Cardiac muscle cell (in vitro differentiated cells and primary cell): ENCODE measurements at regions not wholly inside any gene's neighbourhood (a gene's known extent, or its start where the extent isn't known, plus 50 kb on each side); places are given as distances from the start of the nearest gene placed in this dataset.
"Not testable (repeated sequence)": the region's sequence is repeated elsewhere in the genome, so short reads cannot be mapped to it uniquely, and the experiment has no call there.

Experiments
- DNase-seq, 2 donors: peaks; one replicate each; pipeline versions ENCODE4 v3.0.0 to v3.0.0-alpha.2; 2010 to 2017; ENCODE audit warnings: low read depth in 1 of 2, low spot score in 1 of 2
- H3K27ac ChIP-seq: fragments of 200-600 bp; sonication (generic); 2 replicates; pipeline ENCODE4 v1.5.1; 2016
- H3K27me3 ChIP-seq: fragments of 200-600 bp; sonication (generic); 2 replicates; pipeline ENCODE4 v1.6.0; 2016; ENCODE audit warnings: control low read depth
- H3K36me3 ChIP-seq: fragments of 200-600 bp; sonication (generic); 2 replicates; pipeline ENCODE4 v1.5.1; 2016; ENCODE audit warnings: control low read depth
- H3K4me1 ChIP-seq: fragments of 200-600 bp; sonication (generic); 2 replicates; pipeline ENCODE4 v1.8.1; 2017; ENCODE audit warnings: low read depth, mild to moderate bottlenecking, mixed run types
- H3K4me3 ChIP-seq: fragments of 200-600 bp; sonication (generic); 2 replicates; pipeline ENCODE4 v1.5.1; 2016; ENCODE audit warnings: mild to moderate bottlenecking
- H3K9me3 ChIP-seq: fragments of 200-600 bp; sonication (generic); 2 replicates; pipeline ENCODE4 v1.5.1; 2017; ENCODE audit warnings: low read depth, mild to moderate bottlenecking, control low read depth
- TF ChIP-seq, protein P1 (sequence below): IDR thresholded peaks from 2 replicates; pipeline ENCODE4 v1.5.1; 2012; ENCODE audit warnings: low read depth, mild to moderate bottlenecking, low read length

DNA sequence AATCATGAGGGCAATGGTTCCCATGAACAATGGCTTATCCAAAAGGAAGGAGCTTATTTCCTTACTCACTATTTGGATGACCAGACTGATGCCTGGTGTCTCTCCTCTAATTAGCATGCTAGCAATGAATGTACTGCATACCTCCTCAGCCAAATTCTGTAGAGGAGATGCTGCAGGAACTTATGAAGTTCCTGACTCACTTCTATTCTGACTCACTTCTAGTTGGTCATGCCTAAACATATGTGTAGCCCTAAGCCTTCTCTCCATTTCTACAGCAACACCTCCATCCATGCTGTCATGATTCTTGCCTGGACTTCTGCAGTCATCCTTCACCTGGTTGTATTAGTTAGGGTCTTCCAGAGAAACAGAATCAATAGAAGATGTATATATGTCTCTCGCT is 59.9 kb upstream of the MRPS9 start:
- H3K27me3 ChIP-seq = no peaks in the 10 kb centered on the region
- H3K27ac ChIP-seq = no peak overlapping the region
- DNase-seq = no peak
- no peaks in the 10 kb centered on the region for H3K4me1 ChIP-seq
- H3K36me3 ChIP-seq = no peaks in the 10 kb centered on the region
- TF ChIP-seq, protein P1, sequence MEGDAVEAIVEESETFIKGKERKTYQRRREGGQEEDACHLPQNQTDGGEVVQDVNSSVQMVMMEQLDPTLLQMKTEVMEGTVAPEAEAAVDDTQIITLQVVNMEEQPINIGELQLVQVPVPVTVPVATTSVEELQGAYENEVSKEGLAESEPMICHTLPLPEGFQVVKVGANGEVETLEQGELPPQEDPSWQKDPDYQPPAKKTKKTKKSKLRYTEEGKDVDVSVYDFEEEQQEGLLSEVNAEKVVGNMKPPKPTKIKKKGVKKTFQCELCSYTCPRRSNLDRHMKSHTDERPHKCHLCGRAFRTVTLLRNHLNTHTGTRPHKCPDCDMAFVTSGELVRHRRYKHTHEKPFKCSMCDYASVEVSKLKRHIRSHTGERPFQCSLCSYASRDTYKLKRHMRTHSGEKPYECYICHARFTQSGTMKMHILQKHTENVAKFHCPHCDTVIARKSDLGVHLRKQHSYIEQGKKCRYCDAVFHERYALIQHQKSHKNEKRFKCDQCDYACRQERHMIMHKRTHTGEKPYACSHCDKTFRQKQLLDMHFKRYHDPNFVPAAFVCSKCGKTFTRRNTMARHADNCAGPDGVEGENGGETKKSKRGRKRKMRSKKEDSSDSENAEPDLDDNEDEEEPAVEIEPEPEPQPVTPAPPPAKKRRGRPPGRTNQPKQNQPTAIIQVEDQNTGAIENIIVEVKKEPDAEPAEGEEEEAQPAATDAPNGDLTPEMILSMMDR = no peak
- H3K9me3 ChIP-seq = no peaks in the 10 kb centered on the region
- H3K4me3 ChIP-seq = no peak overlapping the region

DNA sequence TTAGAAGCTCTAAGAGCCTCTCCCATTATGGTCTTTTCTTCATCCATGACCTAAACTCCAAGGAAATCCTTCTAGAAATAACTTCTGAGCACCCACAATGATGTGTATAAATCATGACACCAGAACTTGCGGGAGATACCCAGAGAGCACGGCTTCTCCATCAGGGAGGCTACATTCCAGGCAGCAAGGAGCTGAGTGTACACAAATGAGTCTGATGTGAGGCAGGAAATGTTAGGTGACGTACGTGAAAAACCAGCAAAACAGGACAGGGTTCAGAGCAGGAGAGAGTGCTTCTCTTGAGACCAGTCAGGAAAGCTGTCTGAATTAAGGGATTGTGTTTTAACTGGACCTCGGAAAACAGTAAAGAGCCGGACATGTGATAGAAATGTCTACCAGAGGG is 58.1 kb upstream of the MRPS9 start:
- not testable (repeated sequence) for H3K36me3 ChIP-seq, H3K27ac ChIP-seq, H3K9me3 ChIP-seq, DNase-seq, H3K4me1 ChIP-seq, H3K27me3 ChIP-seq, H3K4me3 ChIP-seq

DNA sequence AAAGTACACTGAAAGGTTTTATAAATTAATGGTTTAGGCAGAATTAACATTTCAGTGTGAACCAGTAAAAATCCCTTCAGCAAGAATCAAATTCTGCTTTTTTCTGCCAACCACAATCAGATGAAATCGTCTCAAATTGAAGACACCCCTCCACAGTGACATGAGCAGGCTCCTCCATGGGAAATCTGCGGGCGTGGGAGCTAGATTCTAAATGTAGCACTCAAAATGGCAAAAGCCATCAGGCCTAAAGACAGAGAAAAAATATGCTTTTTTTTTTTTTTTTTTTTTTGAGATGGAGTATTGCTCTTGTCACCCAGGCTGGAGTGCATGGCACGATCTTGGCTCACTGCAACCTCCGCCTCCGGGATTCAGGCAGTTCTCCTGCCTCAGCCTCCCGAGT is 55.8 kb upstream of the MRPS9 start:
- Histone ChIP-seq H3K4me1 (no peaks in the 10 kb centered on the region), H3K27me3 (no peaks in the 10 kb centered on the region), H3K9me3 (no peaks in the 10 kb centered on the region), H3K4me3 (no peak overlapping the region), H3K27ac (no peak overlapping the region), H3K36me3 (no peaks in the 10 kb centered on the region)
- DNase-seq = no peak
- TF ChIP-seq, protein P1 = no peak
